ENCODE measurements at regions not wholly inside any gene's neighbourhood (a gene's known extent, or its start where the extent isn't known, plus 50 kb on each side); places are given as distances from the start of the nearest gene placed in this dataset.

DNA sequence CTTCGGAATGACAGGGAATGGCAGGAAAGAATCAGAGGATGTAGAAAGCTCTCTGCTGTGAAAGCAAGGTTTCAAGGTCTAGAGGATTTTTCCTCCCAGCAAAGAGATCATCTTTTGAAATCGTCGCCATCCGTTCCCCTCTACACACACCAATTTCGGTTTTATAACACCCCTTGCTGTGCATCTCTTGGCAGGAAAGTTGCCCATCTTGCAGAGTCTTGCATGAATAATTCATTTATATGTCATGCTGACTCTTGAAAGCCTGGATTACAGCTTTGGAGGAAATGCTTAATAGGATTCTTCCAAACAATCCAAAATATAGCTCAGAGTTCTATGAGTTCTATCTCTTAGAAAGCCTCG is 262.7 kb downstream of the CHL1 start:
- Mint-ChIP-seq H3K27me3 (ENCODE audit: unreplicated experiment) (no peaks in the 10 kb centered on the region), H3K4me1 (ENCODE audit: low read depth, unreplicated experiment) (peaks cover 8% of the 10 kb centered on the region), H3K4me3 (ENCODE audit: low read depth, unreplicated experiment) (no peak overlapping the region), H3K27ac (ENCODE audit: unreplicated experiment) (no peak overlapping the region), H3K36me3 (ENCODE audit: insufficient read depth, unreplicated experiment) (no peaks in the 10 kb centered on the region), H3K9me3 (ENCODE audit: low read depth, unreplicated experiment) (no peaks in the 10 kb centered on the region)
- BruUV-seq (replicated peaks): no TSS peak
- TF ChIP-seq, protein P1, sequence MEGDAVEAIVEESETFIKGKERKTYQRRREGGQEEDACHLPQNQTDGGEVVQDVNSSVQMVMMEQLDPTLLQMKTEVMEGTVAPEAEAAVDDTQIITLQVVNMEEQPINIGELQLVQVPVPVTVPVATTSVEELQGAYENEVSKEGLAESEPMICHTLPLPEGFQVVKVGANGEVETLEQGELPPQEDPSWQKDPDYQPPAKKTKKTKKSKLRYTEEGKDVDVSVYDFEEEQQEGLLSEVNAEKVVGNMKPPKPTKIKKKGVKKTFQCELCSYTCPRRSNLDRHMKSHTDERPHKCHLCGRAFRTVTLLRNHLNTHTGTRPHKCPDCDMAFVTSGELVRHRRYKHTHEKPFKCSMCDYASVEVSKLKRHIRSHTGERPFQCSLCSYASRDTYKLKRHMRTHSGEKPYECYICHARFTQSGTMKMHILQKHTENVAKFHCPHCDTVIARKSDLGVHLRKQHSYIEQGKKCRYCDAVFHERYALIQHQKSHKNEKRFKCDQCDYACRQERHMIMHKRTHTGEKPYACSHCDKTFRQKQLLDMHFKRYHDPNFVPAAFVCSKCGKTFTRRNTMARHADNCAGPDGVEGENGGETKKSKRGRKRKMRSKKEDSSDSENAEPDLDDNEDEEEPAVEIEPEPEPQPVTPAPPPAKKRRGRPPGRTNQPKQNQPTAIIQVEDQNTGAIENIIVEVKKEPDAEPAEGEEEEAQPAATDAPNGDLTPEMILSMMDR (IDR thresholded peaks at IDR 0.05; ENCODE audit: unreplicated experiment): no peak
- intact Hi-C loops (cut with micrococcal nuclease; ENCODE audit: unreplicated experiment): no loop called here
- no peak for DNase-seq
- CTCF ChIA-PET: no interaction called here

DNA sequence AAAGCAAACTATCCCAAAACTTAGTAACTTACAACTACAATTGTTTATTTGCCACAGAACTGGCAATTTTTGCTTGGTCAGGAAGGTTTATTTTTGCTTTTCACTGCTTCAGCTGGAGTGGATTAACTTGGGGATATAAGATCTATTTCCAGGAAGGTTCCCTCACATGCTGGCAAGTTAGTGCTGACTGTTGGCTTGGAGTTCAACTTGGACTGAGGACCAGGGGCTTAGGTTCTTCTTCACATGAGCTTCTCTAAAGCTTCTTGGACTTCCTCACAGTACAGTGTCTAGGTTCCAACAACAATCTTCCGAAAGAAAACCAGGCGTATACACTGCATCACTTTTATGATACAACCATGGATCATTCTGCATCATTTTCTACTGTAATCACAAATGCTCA is 264.4 kb downstream of the CHL1 start:
- CTCF ChIA-PET: no interaction called here
- H3K4me3 Mint-ChIP-seq (ENCODE audit: low read depth, unreplicated experiment): no peak overlapping the region
- no peaks in the 10 kb centered on the region for H3K9me3 Mint-ChIP-seq (ENCODE audit: low read depth, unreplicated experiment)
- no peak for DNase-seq
- no peaks in the 10 kb centered on the region for H3K27me3 Mint-ChIP-seq (ENCODE audit: unreplicated experiment)
- intact Hi-C loops (cut with micrococcal nuclease; ENCODE audit: unreplicated experiment): no loop called here
- H3K27ac Mint-ChIP-seq (ENCODE audit: unreplicated experiment): no peak overlapping the region
- TF ChIP-seq, protein P1 (IDR thresholded peaks at IDR 0.05; ENCODE audit: unreplicated experiment): no peak
- BruUV-seq (replicated peaks): no TSS peak
- peaks cover 8% of the 10 kb centered on the region for H3K4me1 Mint-ChIP-seq (ENCODE audit: low read depth, unreplicated experiment)
- H3K36me3 Mint-ChIP-seq (ENCODE audit: insufficient read depth, unreplicated experiment): no peaks in the 10 kb centered on the region

DNA sequence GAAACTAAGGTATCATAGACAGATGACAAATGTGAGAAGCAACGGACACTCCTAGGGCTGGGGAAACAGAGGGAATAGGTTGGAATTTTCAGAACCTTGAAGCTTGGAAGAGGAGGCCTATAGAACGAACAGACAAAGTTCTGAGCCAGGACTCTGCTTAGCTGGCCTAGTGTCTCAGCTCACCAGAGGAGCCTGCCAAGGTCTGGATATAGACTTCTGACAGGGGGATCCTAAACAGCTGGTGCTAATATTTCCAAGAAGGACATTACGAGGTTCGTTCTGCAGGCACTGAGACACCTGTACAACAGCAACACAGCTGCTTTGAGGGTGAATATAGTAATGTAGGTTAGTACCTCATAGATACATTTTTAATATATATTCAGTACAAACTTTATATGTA is 266.3 kb downstream of the CHL1 start:
- no TSS peak for BruUV-seq (replicated peaks)
- Mint-ChIP-seq H3K27ac (ENCODE audit: unreplicated experiment) (no peak overlapping the region), H3K27me3 (ENCODE audit: unreplicated experiment) (no peaks in the 10 kb centered on the region), H3K4me1 (ENCODE audit: low read depth, unreplicated experiment) (peaks cover 8% of the 10 kb centered on the region), H3K9me3 (ENCODE audit: low read depth, unreplicated experiment) (peaks cover 3% of the 10 kb centered on the region), H3K36me3 (ENCODE audit: insufficient read depth, unreplicated experiment) (no peaks in the 10 kb centered on the region), H3K4me3 (ENCODE audit: low read depth, unreplicated experiment) (no peak overlapping the region)
- TF ChIP-seq, protein P1 (IDR thresholded peaks at IDR 0.05; ENCODE audit: unreplicated experiment): no peak
- intact Hi-C loops (cut with micrococcal nuclease; ENCODE audit: unreplicated experiment): no loop called here
- no peak for DNase-seq
- CTCF ChIA-PET: no interaction called here

DNA sequence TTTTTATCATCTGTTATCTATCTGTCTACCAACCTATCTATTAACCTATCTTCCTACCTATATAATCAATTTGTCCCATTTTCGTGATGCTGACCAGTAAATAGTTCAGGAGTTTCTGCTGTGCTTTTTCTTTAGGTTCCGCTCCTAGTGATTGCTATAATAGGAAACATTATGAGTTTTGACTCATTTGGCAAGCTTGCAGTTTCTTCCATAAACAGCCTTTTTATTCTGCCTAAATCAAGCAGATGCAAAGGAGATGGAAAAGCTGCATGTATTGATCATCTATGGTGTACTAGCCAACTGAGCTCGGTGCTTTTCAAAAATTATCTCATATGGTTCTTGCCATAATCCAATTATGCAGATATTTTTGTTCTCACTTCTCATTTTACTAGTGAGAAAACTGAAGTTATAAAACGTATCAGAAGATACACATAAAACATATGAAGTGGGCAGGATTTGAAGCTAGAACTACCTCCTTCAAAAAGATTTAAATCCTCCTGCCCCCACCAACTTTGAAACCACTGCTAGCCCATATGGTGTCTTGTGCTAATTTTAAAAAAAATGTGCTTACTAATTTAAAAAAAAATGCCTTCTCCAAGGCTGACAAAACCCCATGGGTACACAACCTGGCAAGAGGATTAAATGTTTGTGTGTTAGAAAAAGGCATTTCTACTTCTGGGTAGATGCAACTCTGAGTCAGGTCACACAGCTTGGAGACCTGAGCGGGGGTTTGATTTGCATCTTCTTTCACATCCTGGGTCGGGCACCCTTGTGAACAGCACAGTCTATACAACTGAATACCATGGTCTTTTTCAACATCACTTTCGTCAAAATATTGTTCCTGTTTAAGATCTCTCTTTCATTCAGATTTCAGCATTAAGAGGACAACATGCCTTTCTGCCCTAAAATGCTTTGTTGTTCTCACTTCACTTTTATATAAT is 267.0 kb downstream of the CHL1 start:
- Mint-ChIP-seq H3K4me1 (ENCODE audit: low read depth, unreplicated experiment) (peaks cover 8% of the 10 kb centered on the region), H3K27ac (ENCODE audit: unreplicated experiment) (no peak overlapping the region), H3K9me3 (ENCODE audit: low read depth, unreplicated experiment) (peaks cover 3% of the 10 kb centered on the region), H3K27me3 (ENCODE audit: unreplicated experiment) (no peaks in the 10 kb centered on the region), H3K4me3 (ENCODE audit: low read depth, unreplicated experiment) (no peak overlapping the region), H3K36me3 (ENCODE audit: insufficient read depth, unreplicated experiment) (no peaks in the 10 kb centered on the region)
- CTCF ChIA-PET: no interaction called here
- intact Hi-C loops (cut with micrococcal nuclease; ENCODE audit: unreplicated experiment): no loop called here
- no TSS peak for BruUV-seq (replicated peaks)
- no peak for DNase-seq
- TF ChIP-seq, protein P1 (IDR thresholded peaks at IDR 0.05; ENCODE audit: unreplicated experiment): no peak
